ENCODE measurements at regions not wholly inside any gene's neighbourhood (a gene's known extent, or its start where the extent isn't known, plus 50 kb on each side); places are given as distances from the start of the nearest gene placed in this dataset.
A peak's percentile ranks its signal among the peaks of the same experiment; 100 is the strongest.

DNA sequence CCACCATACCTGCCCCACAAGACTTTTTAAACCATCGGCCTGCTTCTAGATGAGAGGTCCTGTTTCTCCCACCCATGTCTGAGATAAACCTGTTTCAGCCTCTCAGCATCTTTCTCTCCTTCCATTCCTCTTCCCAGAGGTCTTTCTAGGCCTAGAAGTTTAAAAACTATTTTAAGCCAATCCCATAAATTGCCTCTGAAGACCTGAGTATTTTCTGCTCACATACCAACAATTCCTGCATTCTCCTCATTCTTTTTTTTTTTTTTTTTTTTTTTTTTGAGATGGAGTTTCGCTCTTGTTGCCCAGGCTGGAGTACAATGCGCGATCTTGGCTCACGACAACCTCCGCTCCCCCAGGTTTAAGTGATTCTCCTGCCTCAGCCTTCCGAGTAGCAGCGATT is 262.9 kb upstream of the AUTS2 start:
- Histone ChIP-seq H3K27me3 (ENCODE audit: insufficient read depth, low read length, poor library complexity, severe bottlenecking) (no peaks in the 10 kb centered on the region), H3K27ac (ENCODE audit: low read depth, low read length) (no peak overlapping the region), H3K4me3 (ENCODE audit: low read length) (no peak overlapping the region), H3K9me3 (ENCODE audit: low read length) (no peaks in the 10 kb centered on the region), H3K36me3 (ENCODE audit: insufficient read depth, low read length) (no peaks in the 10 kb centered on the region), H3K4me1 (ENCODE audit: insufficient read depth, low read length) (no peaks in the 10 kb centered on the region)
- Mint-ChIP-seq H3K9me3 (peaks cover 0 to 11% (median 5%) of the 10 kb centered on the region in 5 donors), H3K36me3 (no peaks in the 10 kb centered on the region), H3K27me3 (no peaks in the 10 kb centered on the region), H3K4me3 (no peak overlapping the region), H3K27ac (no peak overlapping the region), H3K4me1 (no peaks in the 10 kb centered on the region)
- DNase-seq = no peak
- ChIA-PET POLR2A (no interaction called here), CTCF (no interaction called here)

DNA sequence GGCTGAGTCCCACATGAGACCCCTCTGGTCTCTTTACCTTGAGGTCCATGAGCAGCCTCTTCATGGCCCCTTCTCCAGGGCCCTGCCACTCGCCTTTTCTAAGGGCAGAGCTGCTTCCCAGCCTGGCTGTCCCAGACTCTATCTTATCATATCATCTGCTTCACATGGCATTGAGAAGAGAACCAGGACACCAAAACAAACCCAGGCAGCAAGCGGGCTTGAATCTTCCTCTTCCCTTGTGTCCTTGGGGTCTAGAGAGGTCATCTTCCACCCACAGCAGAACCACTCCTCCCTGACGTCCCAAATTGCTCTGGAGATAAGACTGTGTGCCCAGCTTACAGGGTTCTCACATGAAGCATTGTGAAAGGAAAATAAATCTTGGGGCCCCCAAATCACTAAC is 261.3 kb upstream of the AUTS2 start:
- Histone ChIP-seq H3K27ac (ENCODE audit: low read depth, low read length) (no peak overlapping the region), H3K4me3 (ENCODE audit: low read length) (no peak overlapping the region), H3K9me3 (ENCODE audit: low read length) (no peaks in the 10 kb centered on the region), H3K4me1 (ENCODE audit: insufficient read depth, low read length) (no peaks in the 10 kb centered on the region), H3K27me3 (ENCODE audit: insufficient read depth, low read length, poor library complexity, severe bottlenecking) (no peaks in the 10 kb centered on the region), H3K36me3 (ENCODE audit: insufficient read depth, low read length) (no peaks in the 10 kb centered on the region)
- no peak overlapping the region for H3K4me3 Mint-ChIP-seq
- no peaks in the 10 kb centered on the region for H3K36me3 Mint-ChIP-seq
- H3K4me1 Mint-ChIP-seq = no peaks in the 10 kb centered on the region
- CTCF ChIA-PET = no interaction called here
- H3K27ac Mint-ChIP-seq = no peak overlapping the region
- H3K27me3 Mint-ChIP-seq = no peaks in the 10 kb centered on the region
- no peak for DNase-seq
- H3K9me3 Mint-ChIP-seq = peaks cover 0 to 11% (median 5%) of the 10 kb centered on the region in 5 donors
- POLR2A ChIA-PET = no interaction called here

DNA sequence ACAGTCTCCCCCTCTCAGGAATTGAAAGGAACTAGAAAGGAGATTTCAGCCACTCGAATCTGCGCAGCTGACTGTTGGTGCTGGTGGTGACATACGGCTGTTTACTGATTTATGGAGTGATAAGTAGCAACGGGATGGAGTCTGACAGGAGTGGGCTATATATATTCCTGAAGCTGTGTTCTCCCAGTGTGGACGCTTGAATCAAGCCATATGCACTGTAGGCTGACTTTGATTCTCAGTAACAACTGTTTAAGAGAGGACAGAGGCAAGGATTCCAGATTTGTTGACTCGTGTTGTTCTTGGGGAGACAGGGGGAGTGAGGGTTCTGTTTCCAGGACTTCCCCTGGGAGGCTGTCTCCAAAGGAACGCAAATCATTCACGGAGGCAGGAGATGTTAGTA is 260.1 kb upstream of the AUTS2 start:
- Mint-ChIP-seq H3K27ac (no peak overlapping the region), H3K4me1 (no peaks in the 10 kb centered on the region), H3K27me3 (no peaks in the 10 kb centered on the region), H3K36me3 (no peaks in the 10 kb centered on the region), H3K9me3 (peaks cover 0 to 11% (median 5%) of the 10 kb centered on the region in 5 donors), H3K4me3 (no peak overlapping the region)
- Histone ChIP-seq H3K36me3 (ENCODE audit: insufficient read depth, low read length) (no peaks in the 10 kb centered on the region), H3K4me3 (ENCODE audit: low read length) (no peak overlapping the region), H3K27me3 (ENCODE audit: insufficient read depth, low read length, poor library complexity, severe bottlenecking) (no peaks in the 10 kb centered on the region), H3K4me1 (ENCODE audit: insufficient read depth, low read length) (no peaks in the 10 kb centered on the region), H3K27ac (ENCODE audit: low read depth, low read length) (no peak overlapping the region), H3K9me3 (ENCODE audit: low read length) (no peaks in the 10 kb centered on the region)
- ChIA-PET POLR2A (no interaction called here), CTCF (no interaction called here)
- DNase-seq = no peak

DNA sequence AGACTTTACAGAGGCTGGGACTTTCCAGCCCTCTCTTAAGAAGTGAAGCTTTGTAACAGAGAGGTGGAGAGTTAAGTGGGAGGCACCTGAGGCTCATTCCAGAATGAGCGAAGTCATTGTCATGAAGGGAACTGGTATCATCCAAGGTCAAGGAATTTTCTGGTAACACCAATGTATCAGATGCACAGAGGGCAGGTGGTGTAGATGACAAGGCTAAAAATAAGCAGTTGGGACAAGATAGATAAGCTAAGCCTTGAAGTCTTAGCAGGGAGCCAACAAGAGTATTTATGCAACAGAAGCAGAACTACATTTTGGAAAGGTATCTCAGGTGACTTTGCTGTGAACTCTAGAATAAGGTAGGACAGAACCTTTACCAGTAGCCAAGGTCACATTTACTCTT is 257.0 kb upstream of the AUTS2 start:
- ChIA-PET CTCF (no interaction called here), POLR2A (no interaction called here)
- H3K9me3 Mint-ChIP-seq = peaks cover 0 to 9% (median 5%) of the 10 kb centered on the region in 5 donors
- no peak overlapping the region for H3K4me3 Mint-ChIP-seq
- H3K27ac Mint-ChIP-seq = no peak overlapping the region
- no peaks in the 10 kb centered on the region for H3K36me3 Mint-ChIP-seq
- Histone ChIP-seq H3K9me3 (ENCODE audit: low read length) (no peaks in the 10 kb centered on the region), H3K27me3 (ENCODE audit: insufficient read depth, low read length, poor library complexity, severe bottlenecking) (no peaks in the 10 kb centered on the region), H3K4me1 (ENCODE audit: insufficient read depth, low read length) (no peaks in the 10 kb centered on the region), H3K27ac (ENCODE audit: low read depth, low read length) (no peak overlapping the region), H3K36me3 (ENCODE audit: insufficient read depth, low read length) (no peaks in the 10 kb centered on the region), H3K4me3 (ENCODE audit: low read length) (no peak overlapping the region)
- no peak for DNase-seq
- H3K4me1 Mint-ChIP-seq = no peaks in the 10 kb centered on the region
- no peaks in the 10 kb centered on the region for H3K27me3 Mint-ChIP-seq

DNA sequence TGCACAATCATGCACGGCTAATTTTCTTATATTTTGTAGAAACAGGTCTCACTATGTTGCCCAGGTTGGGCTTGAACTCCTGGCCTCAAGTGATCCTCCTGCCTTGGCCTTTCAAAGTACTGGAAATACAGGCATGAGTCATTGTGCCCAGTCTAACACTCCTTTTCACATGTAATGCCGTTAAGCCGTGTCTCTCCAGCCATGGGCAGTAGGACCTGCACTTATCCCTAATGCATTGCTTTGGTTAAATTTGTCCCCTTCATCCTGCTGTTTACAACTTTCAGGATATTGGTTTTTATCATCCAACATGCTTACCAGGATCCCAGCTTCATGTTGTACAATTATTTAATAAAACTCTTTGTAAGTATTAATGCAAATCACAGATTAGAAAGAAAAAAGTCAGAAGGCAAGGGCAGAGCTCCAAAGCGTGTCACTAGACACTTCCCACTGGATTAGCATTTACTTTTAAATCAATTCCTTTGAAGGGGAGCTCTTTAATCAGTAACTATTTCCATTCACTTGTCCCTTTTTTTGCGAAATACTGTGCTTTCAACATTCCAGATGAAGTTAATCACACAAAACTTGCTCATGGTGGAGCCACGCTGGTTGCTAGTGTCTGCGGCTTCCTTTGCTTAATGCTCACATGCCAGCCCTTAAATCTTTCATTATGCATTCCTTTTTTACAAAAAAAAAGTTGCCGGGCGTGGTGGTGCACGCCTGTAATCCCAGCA is 256.0 kb upstream of the AUTS2 start:
- no peaks in the 10 kb centered on the region for H3K27me3 Mint-ChIP-seq
- no peak for DNase-seq
- Histone ChIP-seq H3K4me1 (ENCODE audit: insufficient read depth, low read length) (no peaks in the 10 kb centered on the region), H3K9me3 (ENCODE audit: low read length) (no peaks in the 10 kb centered on the region), H3K27ac (ENCODE audit: low read depth, low read length) (no peak overlapping the region), H3K36me3 (ENCODE audit: insufficient read depth, low read length) (no peaks in the 10 kb centered on the region), H3K4me3 (ENCODE audit: low read length) (no peak overlapping the region), H3K27me3 (ENCODE audit: insufficient read depth, low read length, poor library complexity, severe bottlenecking) (no peaks in the 10 kb centered on the region)
- peaks cover 0 to 14% (median 5%) of the 10 kb centered on the region in 5 donors for H3K9me3 Mint-ChIP-seq
- ChIA-PET CTCF (no interaction called here), POLR2A (no interaction called here)
- H3K27ac Mint-ChIP-seq = no peak overlapping the region
- no peaks in the 10 kb centered on the region for H3K4me1 Mint-ChIP-seq
- no peaks in the 10 kb centered on the region for H3K36me3 Mint-ChIP-seq
- no peak overlapping the region for H3K4me3 Mint-ChIP-seq

DNA sequence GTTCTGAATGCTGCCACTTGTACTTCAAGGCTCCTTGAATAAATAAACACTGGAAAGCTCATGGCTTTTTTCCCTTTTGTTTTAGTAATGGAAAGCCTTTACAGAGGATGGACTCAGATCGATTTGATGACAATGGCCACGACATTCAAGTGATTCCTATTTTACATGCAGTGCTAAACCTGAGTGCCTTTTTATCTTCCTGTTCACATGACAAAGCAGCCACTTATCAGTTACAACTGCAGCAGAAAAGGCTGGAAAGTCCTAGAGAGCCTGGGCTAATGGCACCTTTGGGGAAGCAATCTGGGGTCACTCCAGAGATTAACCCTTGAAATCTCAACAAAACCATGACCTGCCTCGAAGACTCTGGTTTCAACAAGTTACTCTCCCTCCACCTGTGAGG is 249.0 kb upstream of the AUTS2 start:
- H3K27me3 ChIP-seq (ENCODE audit: insufficient read depth, low read length, poor library complexity, severe bottlenecking) = no peaks in the 10 kb centered on the region
- Mint-ChIP-seq H3K27me3 (peaks cover 0 to 2% of the 10 kb centered on the region in 2 donors), H3K4me1 (no peaks in the 10 kb centered on the region), H3K9me3 (peaks cover 0 to 7% (median 0%) of the 10 kb centered on the region in 5 donors), H3K36me3 (no peaks in the 10 kb centered on the region), H3K4me3 (no peak overlapping the region), H3K27ac (no peak overlapping the region)
- H3K4me3 ChIP-seq (ENCODE audit: low read length) = no peak overlapping the region
- no peaks in the 10 kb centered on the region for H3K4me1 ChIP-seq (ENCODE audit: insufficient read depth, low read length)
- DNase-seq = no peak
- no peaks in the 10 kb centered on the region for H3K36me3 ChIP-seq (ENCODE audit: insufficient read depth, low read length)
- H3K27ac ChIP-seq (ENCODE audit: low read depth, low read length) = no peak overlapping the region
- CTCF ChIA-PET = no interaction called here
- H3K9me3 ChIP-seq (ENCODE audit: low read length) = no peaks in the 10 kb centered on the region
- POLR2A ChIA-PET = no interaction called here

DNA sequence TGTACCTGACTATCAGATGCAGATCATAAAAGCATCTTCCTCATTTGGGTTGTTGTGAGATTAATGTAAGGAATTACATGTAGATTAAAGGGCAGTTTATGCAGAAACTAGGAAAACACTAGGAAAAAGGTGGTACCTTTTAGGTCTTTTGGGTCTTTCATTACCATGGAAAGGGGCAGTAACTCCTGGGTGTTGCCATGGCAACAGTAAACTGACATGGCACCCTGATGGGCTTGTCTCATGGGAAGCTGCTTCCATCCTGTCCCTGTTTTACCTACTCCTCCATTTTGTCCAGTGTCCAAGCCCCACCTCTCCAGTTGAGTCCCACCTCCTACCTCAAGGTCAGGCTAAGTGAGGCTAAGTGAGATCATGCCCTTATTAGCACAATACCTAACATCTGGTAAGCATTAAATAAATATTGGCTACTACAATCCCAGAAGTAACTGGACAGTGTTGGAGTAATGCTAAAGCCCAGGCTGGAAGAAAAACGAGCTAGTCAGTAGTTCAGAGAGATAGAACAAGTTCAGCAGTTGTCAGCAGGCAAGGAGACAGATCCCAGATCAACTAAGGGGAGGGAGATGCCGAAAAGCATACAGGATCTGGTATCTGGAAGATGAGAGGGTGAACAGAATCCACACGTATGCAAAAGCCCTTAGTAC is 240.0 kb upstream of the AUTS2 start:
- no peaks in the 10 kb centered on the region for H3K4me1 ChIP-seq (ENCODE audit: insufficient read depth, low read length)
- H3K27ac Mint-ChIP-seq = peak overlapping the region in 1 of 8 donors; percentile 11
- POLR2A ChIA-PET = no interaction called here
- H3K4me3 Mint-ChIP-seq = no peak overlapping the region
- no peaks in the 10 kb centered on the region for H3K9me3 ChIP-seq (ENCODE audit: low read length)
- CTCF ChIA-PET = no interaction called here
- H3K27ac ChIP-seq (ENCODE audit: low read depth, low read length) = no peak overlapping the region
- no peaks in the 10 kb centered on the region for H3K4me1 Mint-ChIP-seq
- H3K36me3 Mint-ChIP-seq = no peaks in the 10 kb centered on the region
- peaks cover 0 to 7% of the 10 kb centered on the region in 2 donors for H3K27me3 Mint-ChIP-seq
- no peak for DNase-seq
- no peaks in the 10 kb centered on the region for H3K27me3 ChIP-seq (ENCODE audit: insufficient read depth, low read length, poor library complexity, severe bottlenecking)
- peaks cover 0 to 3% (median 0%) of the 10 kb centered on the region in 5 donors for H3K9me3 Mint-ChIP-seq
- no peaks in the 10 kb centered on the region for H3K36me3 ChIP-seq (ENCODE audit: insufficient read depth, low read length)
- no peak overlapping the region for H3K4me3 ChIP-seq (ENCODE audit: low read length)

DNA sequence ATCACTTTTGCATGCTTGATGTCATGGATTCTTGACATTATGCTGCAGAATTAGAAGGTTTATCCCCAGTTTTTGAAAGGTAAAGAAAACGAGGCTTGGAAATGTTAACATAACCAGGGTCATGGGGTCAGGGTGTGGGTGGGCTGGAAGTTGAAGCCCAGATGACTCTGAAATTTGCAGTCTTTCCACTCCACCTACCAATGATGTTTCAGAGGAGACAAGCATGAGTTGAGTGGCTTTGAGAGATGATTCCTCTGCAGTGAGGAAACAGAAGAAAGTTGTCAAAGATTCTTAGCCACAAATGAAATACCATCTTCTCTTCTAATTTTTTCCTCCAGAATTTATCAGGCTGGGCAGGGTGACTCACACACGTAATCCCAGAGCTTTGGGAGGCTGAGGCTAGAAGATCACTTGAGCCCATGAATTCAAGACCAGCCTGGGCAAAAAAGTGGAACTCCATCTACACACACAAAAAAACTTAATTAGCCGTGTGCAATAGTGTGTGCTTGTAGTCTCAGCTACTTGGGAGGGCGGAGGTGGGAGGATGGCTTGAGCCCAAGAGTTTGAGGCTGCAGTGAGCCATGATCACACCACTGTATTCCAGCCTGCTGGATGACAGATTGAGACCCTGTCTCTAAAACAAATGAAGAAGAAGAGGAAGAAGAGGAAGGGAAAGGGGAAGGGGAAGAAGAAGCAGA is 239.1 kb upstream of the AUTS2 start:
- no peak overlapping the region for H3K4me3 Mint-ChIP-seq
- H3K27ac Mint-ChIP-seq = peak overlapping the region in 1 of 8 donors; percentile 86

More for the DNA sequence above, 239.1 kb upstream of the AUTS2 start:
- no peak for DNase-seq
- Mint-ChIP-seq H3K4me1 (no peaks in the 10 kb centered on the region), H3K27me3 (peaks cover 0 to 5% of the 10 kb centered on the region in 2 donors), H3K36me3 (no peaks in the 10 kb centered on the region), H3K9me3 (peaks cover 0 to 3% (median 0%) of the 10 kb centered on the region in 5 donors)
- Histone ChIP-seq H3K36me3 (ENCODE audit: insufficient read depth, low read length) (no peaks in the 10 kb centered on the region), H3K9me3 (ENCODE audit: low read length) (no peaks in the 10 kb centered on the region), H3K27me3 (ENCODE audit: insufficient read depth, low read length, poor library complexity, severe bottlenecking) (no peaks in the 10 kb centered on the region), H3K4me3 (ENCODE audit: low read length) (no peak overlapping the region), H3K27ac (ENCODE audit: low read depth, low read length) (no peak overlapping the region), H3K4me1 (ENCODE audit: insufficient read depth, low read length) (no peaks in the 10 kb centered on the region)
- ChIA-PET POLR2A (no interaction called here), CTCF (no interaction called here)
